ENCODE measurements at regions not wholly inside any gene's neighbourhood (a gene's known extent, or its start where the extent isn't known, plus 50 kb on each side); places are given as distances from the start of the nearest gene placed in this dataset.

- Histone ChIP-seq H3K4me2 (ENCODE audit: control insufficient read depth, extremely low read depth, insufficient read depth, low read depth, low read length) (no peak overlapping the region), H3K4me1 (ENCODE audit: control insufficient read depth, extremely low read depth, insufficient read depth, low read length) (no peaks in the 10 kb centered on the region), H3K9me1 (ENCODE audit: control insufficient read depth, extremely low read depth, insufficient read depth, low read length) (no peaks in the 10 kb centered on the region), H3K4me3 (ENCODE audit: control insufficient read depth in 2 of 3, extremely low read depth in 1 of 3, insufficient read depth in 2 of 3, low read depth in 1 of 3, low read length in 3 of 3) (no peak overlapping the region), H3K79me2 (ENCODE audit: control insufficient read depth, insufficient read depth, low read length) (no peaks in the 10 kb centered on the region), H3K36me3 (ENCODE audit: control insufficient read depth in 2 of 2, extremely low read depth in 1 of 2, insufficient read depth in 2 of 2, low read length in 2 of 2) (no peaks in the 10 kb centered on the region), H3K9ac (ENCODE audit: control insufficient read depth, extremely low read depth, insufficient read depth, low read length) (no peak overlapping the region), H3K27me3 (ENCODE audit: control insufficient read depth, extremely low read depth, insufficient read depth, low read length) (no peaks in the 10 kb centered on the region), H2AFZ (ENCODE audit: control insufficient read depth, low read length) (no peak overlapping the region), H4K20me1 (ENCODE audit: control insufficient read depth, extremely low read depth, insufficient read depth, low read length) (no peaks in the 10 kb centered on the region), H3K27ac (ENCODE audit: control insufficient read depth, insufficient read depth, low read length) (no peak overlapping the region), H3K9me3 (ENCODE audit: control insufficient read depth, low read depth, low read length) (no peaks in the 10 kb centered on the region)
- TF ChIP-seq EZH2 (IDR thresholded peaks at IDR 0.05; ENCODE audit: low read length) (no peak), CTCF (optimal IDR thresholded peaks at IDR 0.05 in 1 of 3, IDR thresholded peaks at IDR 0.05 in 1 of 3, conservative IDR thresholded peaks at IDR 0.05 in 1 of 3; ENCODE audit: extremely low read depth in 1 of 3, insufficient read depth in 2 of 3, low read length in 3 of 3) (no peak)
- DNase-seq (ENCODE audit: low read depth, low spot score) (no peak), FAIRE-seq (no peak)
- dilution Hi-C loops (cut with MboI; ENCODE audit: extremely low pct_ligation_motif_present, low sequenced_read_pairs), result no loop called here
These were observed 142.0 kb upstream of the TSHZ3 start for GRCh38 chr19:31491242-31491641.

DNA sequence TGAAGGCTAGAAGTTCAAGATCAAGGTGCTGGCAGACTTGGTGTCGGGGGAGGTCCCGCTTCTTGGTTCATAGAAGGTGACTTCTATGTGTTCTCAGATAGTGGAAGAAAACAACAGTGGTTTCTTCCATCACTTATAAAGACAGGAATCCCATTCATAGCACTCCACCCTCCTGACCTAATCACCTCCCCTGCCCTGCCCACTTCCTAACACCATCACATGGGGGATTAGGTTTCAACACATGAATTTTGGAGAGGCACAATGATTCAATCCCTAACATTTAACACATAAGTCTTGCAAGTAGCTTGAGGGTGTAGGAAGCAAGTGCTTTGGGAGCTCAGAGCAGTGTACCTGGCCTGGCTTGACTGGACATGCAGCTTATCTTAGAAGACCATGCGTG lies 142.8 kb upstream of the TSHZ3 start:
- H4K20me1 ChIP-seq (ENCODE audit: control insufficient read depth, extremely low read depth, insufficient read depth, low read length), result no peaks in the 10 kb centered on the region
- no peak overlapping the region for H3K9ac ChIP-seq (ENCODE audit: control insufficient read depth, extremely low read depth, insufficient read depth, low read length)
- H3K9me1 ChIP-seq (ENCODE audit: control insufficient read depth, extremely low read depth, insufficient read depth, low read length), result no peaks in the 10 kb centered on the region
- no peaks in the 10 kb centered on the region for H3K4me1 ChIP-seq (ENCODE audit: control insufficient read depth, extremely low read depth, insufficient read depth, low read length)
- no peak overlapping the region for H3K27ac ChIP-seq (ENCODE audit: control insufficient read depth, insufficient read depth, low read length)
- FAIRE-seq (no peak), DNase-seq (ENCODE audit: low read depth, low spot score) (no peak)
- TF ChIP-seq EZH2 (IDR thresholded peaks at IDR 0.05; ENCODE audit: low read length) (no peak), CTCF (optimal IDR thresholded peaks at IDR 0.05 in 1 of 3, IDR thresholded peaks at IDR 0.05 in 1 of 3, conservative IDR thresholded peaks at IDR 0.05 in 1 of 3; ENCODE audit: extremely low read depth in 1 of 3, insufficient read depth in 2 of 3, low read length in 3 of 3) (no peak)
- H3K9me3 ChIP-seq (ENCODE audit: control insufficient read depth, low read depth, low read length), result no peaks in the 10 kb centered on the region
- H3K4me3 ChIP-seq (ENCODE audit: control insufficient read depth in 2 of 3, extremely low read depth in 1 of 3, insufficient read depth in 2 of 3, low read depth in 1 of 3, low read length in 3 of 3), result no peak overlapping the region
- no peak overlapping the region for H3K4me2 ChIP-seq (ENCODE audit: control insufficient read depth, extremely low read depth, insufficient read depth, low read depth, low read length)
- H2AFZ ChIP-seq (ENCODE audit: control insufficient read depth, low read length), result no peak overlapping the region
- dilution Hi-C loops (cut with MboI; ENCODE audit: extremely low pct_ligation_motif_present, low sequenced_read_pairs), result no loop called here
- H3K79me2 ChIP-seq (ENCODE audit: control insufficient read depth, insufficient read depth, low read length), result no peaks in the 10 kb centered on the region
- no peaks in the 10 kb centered on the region for H3K27me3 ChIP-seq (ENCODE audit: control insufficient read depth, extremely low read depth, insufficient read depth, low read length)
- no peaks in the 10 kb centered on the region for H3K36me3 ChIP-seq (ENCODE audit: control insufficient read depth in 2 of 2, extremely low read depth in 1 of 2, insufficient read depth in 2 of 2, low read length in 2 of 2)

Data from keratinocyte (primary cell).